Loucy (cell line): ENCODE measurements at regions not wholly inside any gene's neighbourhood (a gene's known extent, or its start where the extent isn't known, plus 50 kb on each side); places are given as distances from the start of the nearest gene placed in this dataset.

Experiments used
- H2AFZ ChIP-seq: fragments of 200-600 bp; sonication (generic); 2 replicates; pipeline ENCODE4 v1.6.0; 2016; ENCODE audit warnings: antibody characterized with exemption, mild to moderate bottlenecking, low read length, moderate library complexity
- H3F3A ChIP-seq: fragments of 200-600 bp; 2 replicates; pipeline ENCODE4 v1.6.0; 2016; ENCODE audit warnings: antibody characterized with exemption, low read depth, mild to moderate bottlenecking
- H3K27me3 ChIP-seq: fragments of 200-600 bp; sonication (generic); 2 replicates; pipeline ENCODE4 v1.6.1; 2014; ENCODE audit warnings: low read length, mild to moderate bottlenecking; ENCODE audit not compliant: insufficient read depth, poor library complexity, severe bottlenecking
- H3K36me3 ChIP-seq: fragments of 200-600 bp; sonication (generic); 2 replicates; pipeline ENCODE4 v1.6.1; 2016; ENCODE audit warnings: low read length; ENCODE audit not compliant: insufficient read depth
- H3K4me1 ChIP-seq: fragments of 200-600 bp; sonication (generic); 2 replicates; pipeline ENCODE4 v1.5.1; 2014; ENCODE audit warnings: low read length, mild to moderate bottlenecking; ENCODE audit not compliant: insufficient read depth, poor library complexity, severe bottlenecking
- H3K4me2 ChIP-seq: fragments of 200-600 bp; sonication (generic); 2 replicates; pipeline ENCODE4 v1.6.0; 2014; ENCODE audit warnings: antibody characterized with exemption, low read length, low read depth, mild to moderate bottlenecking; ENCODE audit not compliant: poor library complexity, severe bottlenecking
- H3K4me3 ChIP-seq: fragments of 200-600 bp; sonication (generic); 2 replicates; pipeline ENCODE4 v1.5.1; 2014; ENCODE audit warnings: low read length, mild to moderate bottlenecking, mixed read lengths; ENCODE audit not compliant: poor library complexity, severe bottlenecking
- H3K79me2 ChIP-seq: fragments of 200-600 bp; sonication (generic); 2 replicates; pipeline ENCODE4 v1.6.1; 2014; ENCODE audit warnings: low read length; ENCODE audit not compliant: insufficient read depth
- H3K9ac ChIP-seq: fragments of 200-600 bp; sonication (generic); 2 replicates; pipeline ENCODE4 v1.6.0; 2014; ENCODE audit warnings: mild to moderate bottlenecking, low read depth, low read length, moderate library complexity; ENCODE audit not compliant: poor library complexity, severe bottlenecking
- H3K9me2 ChIP-seq: fragments of 200-600 bp; sonication (generic); replicated peaks from 2 replicates; pipeline ENCODE4 v1.6.1; 2016; ENCODE audit warnings: low read depth, low read length, mixed read lengths
- H3K9me3 ChIP-seq: fragments of 200-600 bp; sonication (generic); 2 replicates; pipeline ENCODE4 v1.6.1; 2014; ENCODE audit warnings: mild to moderate bottlenecking, antibody characterized with exemption, low read length, low read depth; ENCODE audit not compliant: insufficient read depth
- H4K20me1 ChIP-seq: fragments of 200-600 bp; sonication (generic); 2 replicates; pipeline ENCODE4 v1.6.0; 2014; ENCODE audit warnings: antibody characterized with exemption, low read length, mild to moderate bottlenecking; ENCODE audit not compliant: insufficient read depth, poor library complexity, severe bottlenecking
- EZH2phosphoT487 ChIP-seq: fragments of 200-600 bp; IDR thresholded peaks from 2 replicates; pipeline ENCODE4 v1.6.1; 2018; ENCODE audit warnings: antibody characterized with exemption, mild to moderate bottlenecking, moderate library complexity, borderline replicate concordance
- TF ChIP-seq, protein P1 (sequence below): fragments of 200-600 bp; sonication (generic); conservative IDR thresholded peaks from 2 replicates; pipeline ENCODE4 v1.5.1; 2014; ENCODE audit warnings: mild to moderate bottlenecking, antibody characterized with exemption, low read length

DNA sequence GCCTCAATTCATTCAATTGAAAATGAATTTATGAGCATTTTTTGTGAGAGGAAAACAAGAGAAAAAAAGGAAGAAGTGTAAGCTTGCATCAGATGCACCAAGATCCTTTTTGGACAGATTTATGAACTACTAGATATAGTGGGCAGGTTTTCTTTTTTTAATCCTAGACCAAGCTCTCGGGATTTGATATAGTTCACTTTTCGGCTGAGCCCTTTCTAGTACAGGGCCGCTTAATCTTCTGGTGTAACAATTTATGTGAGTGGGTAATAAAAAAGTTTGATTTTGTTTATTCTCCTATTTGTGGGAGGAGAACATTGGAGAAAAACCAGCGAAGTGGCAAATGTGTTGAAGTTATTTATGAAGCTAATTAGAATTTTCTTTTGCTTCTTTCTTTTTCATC is 538.0 kb downstream of the UTRN start:
- H3K9me3 ChIP-seq, result no peaks in the 10 kb centered on the region
- H3K9ac ChIP-seq, result no peak overlapping the region
- H3F3A ChIP-seq, result no peaks in the 10 kb centered on the region
- H4K20me1 ChIP-seq, result no peaks in the 10 kb centered on the region
- no peak for TF ChIP-seq EZH2phosphoT487
- H3K9me2 ChIP-seq, result no peaks in the 10 kb centered on the region
- no peaks in the 10 kb centered on the region for H3K27me3 ChIP-seq
- H3K36me3 ChIP-seq, result peaks cover 13% of the 10 kb centered on the region
- H3K4me1 ChIP-seq, result no peaks in the 10 kb centered on the region
- H3K79me2 ChIP-seq, result no peaks in the 10 kb centered on the region
- H2AFZ ChIP-seq, result no peak overlapping the region
- no peak overlapping the region for H3K4me3 ChIP-seq
- H3K4me2 ChIP-seq, result no peak overlapping the region

DNA sequence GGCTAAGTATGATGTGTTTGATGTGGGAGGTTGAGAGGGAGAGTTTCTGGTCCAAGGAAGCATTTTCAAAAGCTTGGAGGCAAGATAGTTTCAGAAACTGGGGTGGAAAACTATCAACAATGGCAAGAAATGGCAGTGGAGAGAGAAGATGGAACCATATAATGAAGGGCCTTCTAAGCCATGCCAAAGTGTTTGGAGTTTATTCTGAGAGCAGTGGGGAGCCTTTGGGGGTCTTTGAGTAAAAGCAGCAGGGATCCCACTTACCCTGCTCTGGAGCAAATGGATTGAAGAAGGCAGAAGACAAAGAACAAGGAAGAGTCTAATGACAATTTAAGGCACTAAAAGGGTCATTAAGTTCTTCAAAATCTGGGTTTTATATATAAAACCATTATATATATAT is 538.9 kb downstream of the UTRN start:
- Histone ChIP-seq H2AFZ (no peak overlapping the region), H3K36me3 (peaks cover 13% of the 10 kb centered on the region), H3K9me3 (no peaks in the 10 kb centered on the region), H3K79me2 (no peaks in the 10 kb centered on the region), H3K4me3 (no peak overlapping the region), H3K4me1 (no peaks in the 10 kb centered on the region), H4K20me1 (no peaks in the 10 kb centered on the region), H3K9me2 (no peaks in the 10 kb centered on the region), H3K9ac (no peak overlapping the region), H3K4me2 (no peak overlapping the region), H3K27me3 (no peaks in the 10 kb centered on the region), H3F3A (no peaks in the 10 kb centered on the region)
- TF ChIP-seq, protein P1, sequence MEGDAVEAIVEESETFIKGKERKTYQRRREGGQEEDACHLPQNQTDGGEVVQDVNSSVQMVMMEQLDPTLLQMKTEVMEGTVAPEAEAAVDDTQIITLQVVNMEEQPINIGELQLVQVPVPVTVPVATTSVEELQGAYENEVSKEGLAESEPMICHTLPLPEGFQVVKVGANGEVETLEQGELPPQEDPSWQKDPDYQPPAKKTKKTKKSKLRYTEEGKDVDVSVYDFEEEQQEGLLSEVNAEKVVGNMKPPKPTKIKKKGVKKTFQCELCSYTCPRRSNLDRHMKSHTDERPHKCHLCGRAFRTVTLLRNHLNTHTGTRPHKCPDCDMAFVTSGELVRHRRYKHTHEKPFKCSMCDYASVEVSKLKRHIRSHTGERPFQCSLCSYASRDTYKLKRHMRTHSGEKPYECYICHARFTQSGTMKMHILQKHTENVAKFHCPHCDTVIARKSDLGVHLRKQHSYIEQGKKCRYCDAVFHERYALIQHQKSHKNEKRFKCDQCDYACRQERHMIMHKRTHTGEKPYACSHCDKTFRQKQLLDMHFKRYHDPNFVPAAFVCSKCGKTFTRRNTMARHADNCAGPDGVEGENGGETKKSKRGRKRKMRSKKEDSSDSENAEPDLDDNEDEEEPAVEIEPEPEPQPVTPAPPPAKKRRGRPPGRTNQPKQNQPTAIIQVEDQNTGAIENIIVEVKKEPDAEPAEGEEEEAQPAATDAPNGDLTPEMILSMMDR, result no peak
- no peak for TF ChIP-seq EZH2phosphoT487

DNA sequence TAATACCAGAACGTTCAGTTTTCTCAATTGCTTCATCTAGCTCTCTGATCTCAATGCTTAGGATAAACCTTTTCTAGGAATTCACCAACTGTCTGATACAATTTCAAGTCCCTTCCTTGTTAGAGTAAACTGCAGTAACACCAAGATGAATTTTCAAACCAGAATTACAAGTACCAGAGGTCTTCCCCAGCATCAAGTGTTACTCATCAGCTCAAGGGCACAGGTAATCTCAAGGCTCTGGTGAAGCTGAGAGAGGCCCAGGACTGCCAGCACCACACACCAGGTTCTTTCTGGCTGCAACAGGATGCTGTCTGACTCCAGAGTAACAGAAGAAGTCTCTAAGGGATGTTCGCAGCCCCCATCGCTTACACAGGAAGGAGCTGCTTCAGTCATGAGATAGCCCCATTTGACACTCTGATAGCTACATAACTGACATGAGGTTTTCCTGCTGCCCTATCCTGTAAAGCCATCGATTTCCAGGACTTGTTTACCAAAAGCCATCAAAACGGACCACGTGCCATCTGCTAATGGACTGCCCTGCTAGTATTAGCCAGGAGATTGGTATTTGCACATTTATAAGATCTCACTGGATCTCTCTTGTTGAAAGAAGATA is 549.4 kb downstream of the UTRN start:
- Histone ChIP-seq H2AFZ (no peak overlapping the region), H3K4me1 (peaks cover 6% of the 10 kb centered on the region), H3K4me3 (no peak overlapping the region), H3K36me3 (peaks cover 51% of the 10 kb centered on the region), H3F3A (no peaks in the 10 kb centered on the region), H3K9me3 (no peaks in the 10 kb centered on the region), H4K20me1 (no peaks in the 10 kb centered on the region), H3K27me3 (no peaks in the 10 kb centered on the region), H3K9ac (no peak overlapping the region), H3K79me2 (no peaks in the 10 kb centered on the region), H3K9me2 (no peaks in the 10 kb centered on the region), H3K4me2 (no peak overlapping the region)
- TF ChIP-seq, protein P1, result no peak
- TF ChIP-seq EZH2phosphoT487, result no peak

DNA sequence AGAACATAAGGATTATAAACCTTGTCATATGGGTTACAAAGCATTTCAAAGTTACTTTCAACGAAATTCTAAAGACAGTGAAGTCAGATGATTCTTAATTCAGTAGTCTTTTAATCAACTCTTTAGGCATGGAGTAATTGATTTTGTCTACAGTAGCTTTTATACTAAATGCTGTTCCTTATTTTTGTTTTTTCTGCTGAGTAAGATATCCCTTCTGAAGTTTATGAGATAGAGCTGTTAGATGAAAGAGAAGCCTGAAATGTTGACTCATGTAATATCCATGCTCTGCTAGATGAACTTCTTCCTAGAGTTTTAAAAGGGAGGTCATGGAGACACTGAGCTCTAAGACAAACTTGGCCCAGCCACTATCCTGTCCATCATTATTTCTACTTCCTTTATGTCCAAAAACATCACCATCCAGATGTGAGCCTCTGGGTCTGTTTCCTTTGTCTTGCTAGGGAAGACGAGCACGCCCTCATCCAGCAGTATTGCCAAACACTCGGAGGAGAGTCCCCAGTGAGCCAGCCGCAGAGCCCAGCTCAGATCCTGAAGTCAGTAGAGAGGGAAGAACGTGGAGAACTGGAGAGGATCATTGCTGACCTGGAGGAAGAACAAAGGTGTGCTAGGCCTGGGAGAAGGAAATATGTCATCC is 550.3 kb downstream of the UTRN start:
- Histone ChIP-seq H3K27me3 (no peaks in the 10 kb centered on the region), H3K4me2 (no peak overlapping the region), H3K36me3 (peaks cover 52% of the 10 kb centered on the region), H3K79me2 (no peaks in the 10 kb centered on the region), H3K9ac (no peak overlapping the region), H3K9me3 (no peaks in the 10 kb centered on the region), H4K20me1 (no peaks in the 10 kb centered on the region), H3K4me1 (peaks cover 6% of the 10 kb centered on the region), H3K9me2 (no peaks in the 10 kb centered on the region), H3K4me3 (no peak overlapping the region), H3F3A (no peaks in the 10 kb centered on the region), H2AFZ (no peak overlapping the region)
- TF ChIP-seq EZH2phosphoT487, result no peak
- TF ChIP-seq, protein P1, result no peak
